ENCODE measurements at regions not wholly inside any gene's neighbourhood (a gene's known extent, or its start where the extent isn't known, plus 50 kb on each side); places are given as distances from the start of the nearest gene placed in this dataset.

- TF ChIP-seq, protein P1, sequence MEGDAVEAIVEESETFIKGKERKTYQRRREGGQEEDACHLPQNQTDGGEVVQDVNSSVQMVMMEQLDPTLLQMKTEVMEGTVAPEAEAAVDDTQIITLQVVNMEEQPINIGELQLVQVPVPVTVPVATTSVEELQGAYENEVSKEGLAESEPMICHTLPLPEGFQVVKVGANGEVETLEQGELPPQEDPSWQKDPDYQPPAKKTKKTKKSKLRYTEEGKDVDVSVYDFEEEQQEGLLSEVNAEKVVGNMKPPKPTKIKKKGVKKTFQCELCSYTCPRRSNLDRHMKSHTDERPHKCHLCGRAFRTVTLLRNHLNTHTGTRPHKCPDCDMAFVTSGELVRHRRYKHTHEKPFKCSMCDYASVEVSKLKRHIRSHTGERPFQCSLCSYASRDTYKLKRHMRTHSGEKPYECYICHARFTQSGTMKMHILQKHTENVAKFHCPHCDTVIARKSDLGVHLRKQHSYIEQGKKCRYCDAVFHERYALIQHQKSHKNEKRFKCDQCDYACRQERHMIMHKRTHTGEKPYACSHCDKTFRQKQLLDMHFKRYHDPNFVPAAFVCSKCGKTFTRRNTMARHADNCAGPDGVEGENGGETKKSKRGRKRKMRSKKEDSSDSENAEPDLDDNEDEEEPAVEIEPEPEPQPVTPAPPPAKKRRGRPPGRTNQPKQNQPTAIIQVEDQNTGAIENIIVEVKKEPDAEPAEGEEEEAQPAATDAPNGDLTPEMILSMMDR (IDR thresholded peaks at IDR 0.05) = no peak
- no peak for TF ChIP-seq POLR2A (IDR thresholded peaks at IDR 0.05)
These were observed 103.1 kb upstream of the MYO10 start for GRCh38 chr5:17039170-17039569.
